GM23248 (cell line): ENCODE measurements at regions not wholly inside any gene's neighbourhood (a gene's known extent, or its start where the extent isn't known, plus 50 kb on each side); places are given as distances from the start of the nearest gene placed in this dataset.

Source experiments
- DNase-seq: peaks from one replicate; pipeline ENCODE4 v3.0.0-alpha.2; 2015
- H2AFZ ChIP-seq: fragments of 200-600 bp; sonication (generic); 2 replicates; pipeline ENCODE4 v1.6.1; 2016; ENCODE audit warnings: antibody characterized with exemption
- H3F3A ChIP-seq: fragments of 200-600 bp; sonication (generic); 2 replicates; pipeline ENCODE4 v1.6.1; 2016; ENCODE audit warnings: mild to moderate bottlenecking, antibody characterized with exemption, mixed run types; ENCODE audit not compliant: insufficient read depth
- H3K27ac ChIP-seq: fragments of 200-600 bp; sonication (generic); 2 replicates; pipeline ENCODE4 v1.5.1; 2016; ENCODE audit warnings: mild to moderate bottlenecking
- H3K27me3 ChIP-seq: fragments of 200-600 bp; sonication (generic); replicated peaks from 2 replicates; pipeline ENCODE4 v1.6.1; 2016; ENCODE audit warnings: mild to moderate bottlenecking; ENCODE audit not compliant: insufficient read depth
- H3K36me3 ChIP-seq: fragments of 200-600 bp; sonication (generic); 2 replicates; pipeline ENCODE4 v1.6.1; 2016; ENCODE audit warnings: low read depth, mild to moderate bottlenecking
- H3K4me1 ChIP-seq: fragments of 200-600 bp; sonication (generic); 2 replicates; pipeline ENCODE4 v1.6.1; 2016; ENCODE audit warnings: mild to moderate bottlenecking; ENCODE audit not compliant: insufficient read depth
- H3K4me2 ChIP-seq: fragments of 200-600 bp; sonication (generic); one replicate; pipeline ENCODE4 v1.6.1; 2016; ENCODE audit warnings: mild to moderate bottlenecking; ENCODE audit not compliant: unreplicated experiment
- H3K4me3 ChIP-seq: fragments of 200-600 bp; sonication (generic); 2 replicates; pipeline ENCODE4 v1.5.1; 2016; ENCODE audit warnings: mild to moderate bottlenecking
- H3K79me2 ChIP-seq: fragments of 200-600 bp; sonication (generic); 2 replicates; pipeline ENCODE4 v1.6.1; 2016; ENCODE audit warnings: mild to moderate bottlenecking; ENCODE audit not compliant: insufficient read depth
- H3K9ac ChIP-seq: fragments of 200-600 bp; sonication (generic); 2 replicates; pipeline ENCODE4 v1.6.1; 2016; ENCODE audit warnings: mild to moderate bottlenecking
- H3K9me2 ChIP-seq: fragments of 200-600 bp; sonication (generic); 2 replicates; pipeline ENCODE4 v1.6.1; 2016; ENCODE audit warnings: mixed run types, mild to moderate bottlenecking, moderate library complexity; ENCODE audit not compliant: insufficient read depth
- H3K9me3 ChIP-seq: fragments of 200-600 bp; sonication (generic); one replicate; pipeline ENCODE4 v1.6.1; 2017; ENCODE audit warnings: low read depth
- H4K20me1 ChIP-seq: fragments of 200-600 bp; sonication (generic); 2 replicates; pipeline ENCODE4 v1.6.0; 2016; ENCODE audit not compliant: insufficient read depth
- EZH2 ChIP-seq: fragments of 200-600 bp; sonication (generic); IDR thresholded peaks from 2 replicates; pipeline ENCODE4 v1.6.1; 2018; ENCODE audit warnings: antibody characterized with exemption, mild to moderate bottlenecking; ENCODE audit not compliant: insufficient read depth, poor library complexity, severe bottlenecking
- EZH2phosphoT487 ChIP-seq: fragments of 200-600 bp; sonication (generic); IDR thresholded peaks from 2 replicates; pipeline ENCODE4 v1.6.1; 2018; ENCODE audit warnings: antibody characterized with exemption, moderate library complexity, mild to moderate bottlenecking, low read depth; ENCODE audit not compliant: insufficient read depth
- WGBS, 2 experiments: methylation state at CpG; one replicate each; pipeline ENCODE4 v1.1.6; 2015 to 2017; ENCODE audit warnings: low lambda C conversion rate in 2 of 2, low coverage in 1 of 2; ENCODE audit errors: missing lambda C conversion rate in 2 of 2; 5-methylcytosine and 5-hydroxymethylcytosine counted together
- in situ Hi-C: fragments of 300-500 bp; cut with MboI; formaldehyde crosslinking; loops from 2 replicates; pipeline ENCODE4 v1.15.0; 2020

- WGBS, 2 experiments: 62 to 72% methylated on average over 5 of the region's 5 CpGs
- H4K20me1 ChIP-seq: no peaks in the 10 kb centered on the region
- H3K9me3 ChIP-seq: no peaks in the 10 kb centered on the region
- H3K9ac ChIP-seq: no peak overlapping the region
- no peaks in the 10 kb centered on the region; the same call in 1 of the 2 replicates for H3K9me2 ChIP-seq
- DNase-seq: peak; percentile 59
- H3K27me3 ChIP-seq: no peaks in the 10 kb centered on the region
- H3K4me1 ChIP-seq: peaks cover 31% of the 10 kb centered on the region
- H3K79me2 ChIP-seq: no peaks in the 10 kb centered on the region
- H3F3A ChIP-seq: peaks cover 42% of the 10 kb centered on the region
- no peak overlapping the region for H2AFZ ChIP-seq
- in situ Hi-C loops: no loop called here
- no peak overlapping the region for H3K4me3 ChIP-seq
- no peaks in the 10 kb centered on the region for H3K36me3 ChIP-seq
- no peak overlapping the region for H3K4me2 ChIP-seq
- TF ChIP-seq EZH2phosphoT487 (no peak), EZH2 (no peak)
- H3K27ac ChIP-seq: peak overlapping the region; percentile 42
These were observed 67.4 kb upstream of the SLC38A2 start for GRCh38 chr12:46439793-46440511.

- 84 to 87% methylated on average over 7 of the region's 7 CpGs for WGBS, 2 experiments
- Histone ChIP-seq H3K4me2 (no peak overlapping the region), H3K36me3 (no peaks in the 10 kb centered on the region), H3K27me3 (no peaks in the 10 kb centered on the region), H3K9me3 (no peaks in the 10 kb centered on the region), H3K9me2 (no peaks in the 10 kb centered on the region; the same call in 1 of the 2 replicates), H3K79me2 (no peaks in the 10 kb centered on the region), H4K20me1 (no peaks in the 10 kb centered on the region), H2AFZ (no peak overlapping the region), H3K4me1 (peaks cover 35% of the 10 kb centered on the region), H3K27ac (no peak overlapping the region), H3F3A (peaks cover 36% of the 10 kb centered on the region), H3K4me3 (no peak overlapping the region), H3K9ac (no peak overlapping the region)
- in situ Hi-C loops: no loop called here
- no peak for DNase-seq
- no peak for TF ChIP-seq EZH2
- no peak for TF ChIP-seq EZH2phosphoT487
These were observed 66.2 kb upstream of the SLC38A2 start for GRCh38 chr12:46438719-46439319.

GRCh38 chr12:46438256-46438655 lies 65.7 kb upstream of the SLC38A2 start:
- Histone ChIP-seq H3K79me2 (no peaks in the 10 kb centered on the region), H3K4me3 (no peak overlapping the region), H3F3A (peaks cover 36% of the 10 kb centered on the region), H3K27me3 (no peaks in the 10 kb centered on the region), H3K36me3 (no peaks in the 10 kb centered on the region), H3K27ac (no peak overlapping the region), H3K4me2 (no peak overlapping the region), H3K9me3 (no peaks in the 10 kb centered on the region), H4K20me1 (no peaks in the 10 kb centered on the region), H3K9ac (no peak overlapping the region), H3K9me2 (no peaks in the 10 kb centered on the region; the same call in 1 of the 2 replicates), H2AFZ (no peak overlapping the region), H3K4me1 (peaks cover 39% of the 10 kb centered on the region)
- no peak for TF ChIP-seq EZH2
- TF ChIP-seq EZH2phosphoT487: no peak
- DNase-seq: no peak
- in situ Hi-C loops: no loop called here
- 96 to 98% methylated on average over 4 of the region's 4 CpGs for WGBS, 2 experiments

- no peak overlapping the region for H3K4me3 ChIP-seq
These were observed 64.9 kb upstream of the SLC38A2 start for GRCh38 chr12:46437469-46437868.

More at GRCh38 chr12:46437469-46437868, 64.9 kb upstream of the SLC38A2 start:
- H3F3A ChIP-seq: peaks cover 32% of the 10 kb centered on the region
- TF ChIP-seq EZH2 (no peak), EZH2phosphoT487 (no peak)
- in situ Hi-C loops: no loop called here
- H3K36me3 ChIP-seq: no peaks in the 10 kb centered on the region
- H3K27ac ChIP-seq: no peak overlapping the region
- H3K4me1 ChIP-seq: peaks cover 39% of the 10 kb centered on the region
- 95 to 100% methylated on average over 2 of the region's 2 CpGs for WGBS, 2 experiments
- no peaks in the 10 kb centered on the region; the same call in 1 of the 2 replicates for H3K9me2 ChIP-seq
- no peak overlapping the region for H3K9ac ChIP-seq
- no peaks in the 10 kb centered on the region for H3K79me2 ChIP-seq
- H3K4me2 ChIP-seq: no peak overlapping the region
- no peak for DNase-seq
- H4K20me1 ChIP-seq: no peaks in the 10 kb centered on the region
- no peak overlapping the region for H2AFZ ChIP-seq
- no peaks in the 10 kb centered on the region for H3K27me3 ChIP-seq
- no peaks in the 10 kb centered on the region for H3K9me3 ChIP-seq
